ENCODE measurements at regions not wholly inside any gene's neighbourhood (a gene's known extent, or its start where the extent isn't known, plus 50 kb on each side); places are given as distances from the start of the nearest gene placed in this dataset.

- no peaks in the 10 kb centered on the region for H3K36me3 ChIP-seq (ENCODE audit: control insufficient read depth in 1 of 2, insufficient read depth in 2 of 2, low read length in 2 of 2)
- H3K27ac ChIP-seq (ENCODE audit: low read length), result no peak overlapping the region
- H3K27me3 ChIP-seq (ENCODE audit: low read depth, low read length), result no peaks in the 10 kb centered on the region
- no peak overlapping the region for H3K4me3 ChIP-seq (ENCODE audit: low read depth in 1 of 2, low read length in 2 of 2)
- no peaks in the 10 kb centered on the region for H3K4me1 ChIP-seq (ENCODE audit: control insufficient read depth in 1 of 2, insufficient read depth in 2 of 2, low read length in 2 of 2)
- no peaks in the 10 kb centered on the region for H3K9me3 ChIP-seq (ENCODE audit: control insufficient read depth in 1 of 2, low read length in 2 of 2)
Observed at GRCh38 chr16:79899316-79899715, 298.8 kb upstream of the MAF start.

GRCh38 chr16:79898703-79899102 is 298.2 kb upstream of the MAF start:
- no peaks in the 10 kb centered on the region for H3K9me3 ChIP-seq (ENCODE audit: control insufficient read depth in 1 of 2, low read length in 2 of 2)
- H3K27ac ChIP-seq (ENCODE audit: low read length), result no peak overlapping the region
- no peaks in the 10 kb centered on the region for H3K27me3 ChIP-seq (ENCODE audit: low read depth, low read length)
- H3K4me3 ChIP-seq (ENCODE audit: low read depth in 1 of 2, low read length in 2 of 2), result no peak overlapping the region
- no peaks in the 10 kb centered on the region for H3K36me3 ChIP-seq (ENCODE audit: control insufficient read depth in 1 of 2, insufficient read depth in 2 of 2, low read length in 2 of 2)
- H3K4me1 ChIP-seq (ENCODE audit: control insufficient read depth in 1 of 2, insufficient read depth in 2 of 2, low read length in 2 of 2), result no peaks in the 10 kb centered on the region

- no peaks in the 10 kb centered on the region for H3K27me3 ChIP-seq (ENCODE audit: low read depth, low read length)
- no peaks in the 10 kb centered on the region for H3K4me1 ChIP-seq (ENCODE audit: control insufficient read depth in 1 of 2, insufficient read depth in 2 of 2, low read length in 2 of 2)
- no peak overlapping the region for H3K27ac ChIP-seq (ENCODE audit: low read length)
- no peaks in the 10 kb centered on the region for H3K36me3 ChIP-seq (ENCODE audit: control insufficient read depth in 1 of 2, insufficient read depth in 2 of 2, low read length in 2 of 2)
- H3K4me3 ChIP-seq (ENCODE audit: low read depth in 1 of 2, low read length in 2 of 2), result no peak overlapping the region
- no peaks in the 10 kb centered on the region for H3K9me3 ChIP-seq (ENCODE audit: control insufficient read depth in 1 of 2, low read length in 2 of 2)
Observed at GRCh38 chr16:79897453-79898146, 297.1 kb upstream of the MAF start.

GRCh38 chr16:79897104-79897452 is 296.5 kb upstream of the MAF start:
- Histone ChIP-seq H3K27ac (ENCODE audit: low read length) (no peak overlapping the region), H3K9me3 (ENCODE audit: control insufficient read depth in 1 of 2, low read length in 2 of 2) (no peaks in the 10 kb centered on the region), H3K4me1 (ENCODE audit: control insufficient read depth in 1 of 2, insufficient read depth in 2 of 2, low read length in 2 of 2) (no peaks in the 10 kb centered on the region), H3K4me3 (ENCODE audit: low read depth in 1 of 2, low read length in 2 of 2) (no peak overlapping the region), H3K36me3 (ENCODE audit: control insufficient read depth in 1 of 2, insufficient read depth in 2 of 2, low read length in 2 of 2) (no peaks in the 10 kb centered on the region), H3K27me3 (ENCODE audit: low read depth, low read length) (no peaks in the 10 kb centered on the region)

- no peaks in the 10 kb centered on the region for H3K27me3 ChIP-seq (ENCODE audit: low read depth, low read length)
- no peaks in the 10 kb centered on the region for H3K36me3 ChIP-seq (ENCODE audit: control insufficient read depth in 1 of 2, insufficient read depth in 2 of 2, low read length in 2 of 2)
- no peaks in the 10 kb centered on the region for H3K9me3 ChIP-seq (ENCODE audit: control insufficient read depth in 1 of 2, low read length in 2 of 2)
- no peak overlapping the region for H3K4me3 ChIP-seq (ENCODE audit: low read depth in 1 of 2, low read length in 2 of 2)
- H3K27ac ChIP-seq (ENCODE audit: low read length), result no peak overlapping the region
- no peaks in the 10 kb centered on the region for H3K4me1 ChIP-seq (ENCODE audit: control insufficient read depth in 1 of 2, insufficient read depth in 2 of 2, low read length in 2 of 2)
Observed at GRCh38 chr16:79895917-79896203, 295.3 kb upstream of the MAF start.

- no peaks in the 10 kb centered on the region for H3K4me1 ChIP-seq (ENCODE audit: control insufficient read depth in 1 of 2, insufficient read depth in 2 of 2, low read length in 2 of 2)
- H3K27ac ChIP-seq (ENCODE audit: low read length), result no peak overlapping the region
- H3K4me3 ChIP-seq (ENCODE audit: low read depth in 1 of 2, low read length in 2 of 2), result no peak overlapping the region
Observed at GRCh38 chr16:79895053-79895916, 294.7 kb upstream of the MAF start.

GRCh38 chr16:79893445-79893844 is 292.9 kb upstream of the MAF start:
- Histone ChIP-seq H3K27ac (ENCODE audit: low read length) (no peak overlapping the region), H3K36me3 (ENCODE audit: control insufficient read depth in 1 of 2, insufficient read depth in 2 of 2, low read length in 2 of 2) (no peaks in the 10 kb centered on the region), H3K4me3 (ENCODE audit: low read depth in 1 of 2, low read length in 2 of 2) (no peak overlapping the region), H3K9me3 (ENCODE audit: control insufficient read depth in 1 of 2, low read length in 2 of 2) (no peaks in the 10 kb centered on the region), H3K4me1 (ENCODE audit: control insufficient read depth in 1 of 2, insufficient read depth in 2 of 2, low read length in 2 of 2) (no peaks in the 10 kb centered on the region), H3K27me3 (ENCODE audit: low read depth, low read length) (no peaks in the 10 kb centered on the region)

More at GRCh38 chr16:79895053-79895916, 294.7 kb upstream of the MAF start:
- no peaks in the 10 kb centered on the region for H3K36me3 ChIP-seq (ENCODE audit: control insufficient read depth in 1 of 2, insufficient read depth in 2 of 2, low read length in 2 of 2)
- no peaks in the 10 kb centered on the region for H3K27me3 ChIP-seq (ENCODE audit: low read depth, low read length)
- no peaks in the 10 kb centered on the region for H3K9me3 ChIP-seq (ENCODE audit: control insufficient read depth in 1 of 2, low read length in 2 of 2)

- H3K9me3 ChIP-seq (ENCODE audit: control insufficient read depth in 1 of 2, low read length in 2 of 2), result no peaks in the 10 kb centered on the region
- H3K36me3 ChIP-seq (ENCODE audit: control insufficient read depth in 1 of 2, insufficient read depth in 2 of 2, low read length in 2 of 2), result no peaks in the 10 kb centered on the region
- H3K27ac ChIP-seq (ENCODE audit: low read length), result no peak overlapping the region
- H3K4me1 ChIP-seq (ENCODE audit: control insufficient read depth in 1 of 2, insufficient read depth in 2 of 2, low read length in 2 of 2), result no peaks in the 10 kb centered on the region
- no peak overlapping the region for H3K4me3 ChIP-seq (ENCODE audit: low read depth in 1 of 2, low read length in 2 of 2)
- no peaks in the 10 kb centered on the region for H3K27me3 ChIP-seq (ENCODE audit: low read depth, low read length)
Observed at GRCh38 chr16:79892278-79892677, 291.7 kb upstream of the MAF start.

GRCh38 chr16:79891458-79891857 is 290.9 kb upstream of the MAF start:
- H3K9me3 ChIP-seq (ENCODE audit: control insufficient read depth in 1 of 2, low read length in 2 of 2), result no peaks in the 10 kb centered on the region
- no peak overlapping the region for H3K4me3 ChIP-seq (ENCODE audit: low read depth in 1 of 2, low read length in 2 of 2)
- no peaks in the 10 kb centered on the region for H3K27me3 ChIP-seq (ENCODE audit: low read depth, low read length)
- H3K36me3 ChIP-seq (ENCODE audit: control insufficient read depth in 1 of 2, insufficient read depth in 2 of 2, low read length in 2 of 2), result no peaks in the 10 kb centered on the region
- no peaks in the 10 kb centered on the region for H3K4me1 ChIP-seq (ENCODE audit: control insufficient read depth in 1 of 2, insufficient read depth in 2 of 2, low read length in 2 of 2)
- H3K27ac ChIP-seq (ENCODE audit: low read length), result no peak overlapping the region

GRCh38 chr16:79887541-79888540 is 287.3 kb upstream of the MAF start:
- no peak overlapping the region for H3K27ac ChIP-seq (ENCODE audit: low read length)
- H3K27me3 ChIP-seq (ENCODE audit: low read depth, low read length), result no peaks in the 10 kb centered on the region
- no peak overlapping the region for H3K4me3 ChIP-seq (ENCODE audit: low read depth in 1 of 2, low read length in 2 of 2)
- no peaks in the 10 kb centered on the region for H3K9me3 ChIP-seq (ENCODE audit: control insufficient read depth in 1 of 2, low read length in 2 of 2)
- no peaks in the 10 kb centered on the region for H3K36me3 ChIP-seq (ENCODE audit: control insufficient read depth in 1 of 2, insufficient read depth in 2 of 2, low read length in 2 of 2)
- H3K4me1 ChIP-seq (ENCODE audit: control insufficient read depth in 1 of 2, insufficient read depth in 2 of 2, low read length in 2 of 2), result no peaks in the 10 kb centered on the region

GRCh38 chr16:79885320-79885719 is 284.8 kb upstream of the MAF start:
- no peak overlapping the region for H3K4me3 ChIP-seq (ENCODE audit: low read depth in 1 of 2, low read length in 2 of 2)

More at GRCh38 chr16:79885320-79885719, 284.8 kb upstream of the MAF start:
- Histone ChIP-seq H3K27ac (ENCODE audit: low read length) (no peak overlapping the region), H3K27me3 (ENCODE audit: low read depth, low read length) (no peaks in the 10 kb centered on the region), H3K36me3 (ENCODE audit: control insufficient read depth in 1 of 2, insufficient read depth in 2 of 2, low read length in 2 of 2) (no peaks in the 10 kb centered on the region), H3K4me1 (ENCODE audit: control insufficient read depth in 1 of 2, insufficient read depth in 2 of 2, low read length in 2 of 2) (no peaks in the 10 kb centered on the region), H3K9me3 (ENCODE audit: control insufficient read depth in 1 of 2, low read length in 2 of 2) (no peaks in the 10 kb centered on the region)

Data from muscle layer of duodenum (tissue), 2 donors.